Tibial nerve (tissue), 4 donors: ENCODE measurements at regions not wholly inside any gene's neighbourhood (a gene's known extent, or its start where the extent isn't known, plus 50 kb on each side); places are given as distances from the start of the nearest gene placed in this dataset.

ENCODE experiments used
- EP300 ChIP-seq, 2 donors: sonication (generic); formaldehyde crosslinking; IDR thresholded peaks; one replicate each; pipeline ENCODE4 v1.6.1; 2017; ENCODE audit warnings: antibody characterized with exemption in 2 of 2, mild to moderate bottlenecking in 1 of 2
- POLR2A ChIP-seq, 2 donors: fragments of 450-650 bp; IDR thresholded peaks; one replicate each; pipeline ENCODE4 v1.6.1; 2017; ENCODE audit warnings: antibody characterized with exemption in 2 of 2, mild to moderate bottlenecking in 2 of 2, moderate library complexity in 2 of 2
- TF ChIP-seq, protein P1 (sequence below), 5 experiments: fragments of 200-600 bp in 3 of 5; fragments of 450-650 bp in 2 of 5; sonication (generic) in 3 of 5; IDR thresholded peaks; one replicate each; pipeline ENCODE4 v1.5.1; 2016 to 2019; ENCODE audit warnings: antibody characterized with exemption in 5 of 5, mild to moderate bottlenecking in 3 of 5, moderate library complexity in 2 of 5

DNA sequence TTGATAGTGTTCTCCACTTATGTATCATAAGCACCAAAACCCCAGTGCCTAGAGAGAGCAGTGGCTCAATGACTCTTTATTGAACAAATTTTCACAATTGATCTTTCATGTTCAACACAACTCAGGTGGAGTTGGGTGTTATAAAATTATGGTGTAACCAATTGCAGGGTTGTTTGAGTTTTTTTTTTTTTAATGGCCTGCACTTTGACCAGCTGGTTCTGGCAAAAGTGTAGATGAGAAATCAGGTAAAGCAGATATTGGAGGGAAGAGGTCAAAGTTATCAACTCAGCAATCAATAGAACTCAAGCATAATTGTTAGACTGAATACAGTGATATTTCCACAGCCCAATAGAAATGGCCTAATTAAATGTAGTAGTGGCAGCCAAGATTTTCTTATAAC, 1386.3 kb downstream of the SUCLG1 start:
- TF ChIP-seq, protein P1, sequence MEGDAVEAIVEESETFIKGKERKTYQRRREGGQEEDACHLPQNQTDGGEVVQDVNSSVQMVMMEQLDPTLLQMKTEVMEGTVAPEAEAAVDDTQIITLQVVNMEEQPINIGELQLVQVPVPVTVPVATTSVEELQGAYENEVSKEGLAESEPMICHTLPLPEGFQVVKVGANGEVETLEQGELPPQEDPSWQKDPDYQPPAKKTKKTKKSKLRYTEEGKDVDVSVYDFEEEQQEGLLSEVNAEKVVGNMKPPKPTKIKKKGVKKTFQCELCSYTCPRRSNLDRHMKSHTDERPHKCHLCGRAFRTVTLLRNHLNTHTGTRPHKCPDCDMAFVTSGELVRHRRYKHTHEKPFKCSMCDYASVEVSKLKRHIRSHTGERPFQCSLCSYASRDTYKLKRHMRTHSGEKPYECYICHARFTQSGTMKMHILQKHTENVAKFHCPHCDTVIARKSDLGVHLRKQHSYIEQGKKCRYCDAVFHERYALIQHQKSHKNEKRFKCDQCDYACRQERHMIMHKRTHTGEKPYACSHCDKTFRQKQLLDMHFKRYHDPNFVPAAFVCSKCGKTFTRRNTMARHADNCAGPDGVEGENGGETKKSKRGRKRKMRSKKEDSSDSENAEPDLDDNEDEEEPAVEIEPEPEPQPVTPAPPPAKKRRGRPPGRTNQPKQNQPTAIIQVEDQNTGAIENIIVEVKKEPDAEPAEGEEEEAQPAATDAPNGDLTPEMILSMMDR (IDR thresholded peaks at IDR 0.05) = no peak
- TF ChIP-seq POLR2A (IDR thresholded peaks at IDR 0.05) (no peak), EP300 (IDR thresholded peaks at IDR 0.05) (no peak)
